DND-41 (cell line): ENCODE measurements at regions not wholly inside any gene's neighbourhood (a gene's known extent, or its start where the extent isn't known, plus 50 kb on each side); places are given as distances from the start of the nearest gene placed in this dataset.

Source experiments
- CTCF ChIP-seq: IDR thresholded peaks from 2 replicates; pipeline ENCODE4 v1.5.1; 2012; ENCODE audit warnings: borderline replicate concordance, low read length, moderate library complexity, mild to moderate bottlenecking; ENCODE audit not compliant: poor library complexity, severe bottlenecking; ENCODE audit errors: extremely low read depth
- EZH2 ChIP-seq: IDR thresholded peaks from 3 replicates; pipeline ENCODE4 v1.6.1; 2012; ENCODE audit warnings: borderline replicate concordance, low read depth, mild to moderate bottlenecking, moderate library complexity, low read length, inconsistent platforms; ENCODE audit not compliant: severe bottlenecking

DNA sequence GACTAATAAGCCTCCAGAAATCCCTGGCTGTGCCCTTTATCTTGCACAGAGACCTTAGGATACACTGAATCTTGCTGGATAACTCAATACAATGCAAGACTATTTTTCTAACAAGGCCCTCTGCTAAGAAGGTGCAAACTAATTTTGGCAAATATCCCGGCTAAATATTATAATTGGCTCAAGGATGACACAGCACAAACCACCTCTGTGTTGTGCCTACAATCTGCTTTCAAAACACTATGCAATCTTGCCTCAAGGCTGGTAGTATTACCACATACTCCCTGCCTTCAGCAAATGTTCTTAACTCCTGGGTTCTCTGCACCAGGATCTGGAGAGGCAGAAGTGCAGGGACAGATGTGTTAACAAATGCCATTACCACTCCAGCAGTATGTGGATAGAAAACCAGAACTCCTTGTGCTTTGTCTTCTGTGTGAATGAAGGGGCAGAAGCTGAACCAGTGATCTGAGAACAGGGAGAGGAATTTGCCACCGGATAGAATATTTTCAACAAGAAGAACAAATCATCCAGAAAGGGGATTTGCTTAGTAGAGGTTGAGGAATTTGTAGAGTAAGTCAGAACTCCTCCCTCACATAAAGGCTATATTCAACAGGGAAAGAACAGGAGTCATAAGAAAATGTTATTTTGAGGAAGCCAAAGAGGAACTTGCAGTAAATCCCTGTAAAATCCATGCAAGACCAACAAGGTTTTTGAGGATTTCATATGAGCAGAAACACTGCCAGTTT lies 74.1 kb upstream of the SLC4A11 start:
- no peak for TF ChIP-seq CTCF
- no peak for TF ChIP-seq EZH2
